Transverse colon (tissue), 4 donors: ENCODE measurements at regions not wholly inside any gene's neighbourhood (a gene's known extent, or its start where the extent isn't known, plus 50 kb on each side); places are given as distances from the start of the nearest gene placed in this dataset.

Experiments used
- DNase-seq: peaks from one replicate; pipeline ENCODE4 v3.0.0-alpha.2; 2019
- H3K27ac ChIP-seq, 4 donors: fragments of 200-600 bp; sonication (generic); 2 replicates each; pipeline ENCODE4 v1.5.1; 2016 to 2018; ENCODE audit warnings: inconsistent platforms in 4 of 4
- H3K27me3 ChIP-seq: fragments of 200-600 bp; sonication (generic); 2 replicates; pipeline ENCODE4 v1.5.1; 2017; ENCODE audit warnings: inconsistent platforms
- H3K36me3 ChIP-seq, 4 donors: fragments of 200-600 bp; sonication (generic); 2 replicates each; pipeline ENCODE4 v1.5.1; 2017 to 2019; ENCODE audit warnings: inconsistent platforms in 4 of 4
- H3K4me1 ChIP-seq, 4 donors: fragments of 200-600 bp; sonication (generic); 2 replicates each; pipeline ENCODE4 v1.5.1; 2017 to 2020; ENCODE audit warnings: inconsistent platforms in 4 of 4
- H3K4me3 ChIP-seq, 4 donors: fragments of 200-600 bp; sonication (generic); 1 replicate in 1 of 4; 2 replicates in 3 of 4; pipeline versions ENCODE4 v1.5.1 to v1.6.1; 2017 to 2019; ENCODE audit warnings: inconsistent platforms in 4 of 4
- H3K9me3 ChIP-seq, 2 donors: fragments of 200-600 bp; sonication (generic); 2 replicates each; pipeline ENCODE4 v1.5.1; 2017 to 2019; ENCODE audit warnings: inconsistent platforms in 2 of 2
- CTCF ChIP-seq, 5 experiments: fragments of 200-600 bp in 3 of 5; fragments of 450-650 bp in 2 of 5; sonication (generic) in 3 of 5; IDR thresholded peaks; 1 replicate in 2 of 5; 2 replicates in 3 of 5; pipeline ENCODE4 v1.5.1; 2016 to 2017; ENCODE audit warnings: antibody characterized with exemption in 5 of 5, inconsistent platforms in 3 of 5, mild to moderate bottlenecking in 2 of 5, moderate library complexity in 1 of 5
- EP300 ChIP-seq: sonication (generic); formaldehyde crosslinking; IDR thresholded peaks from one replicate; pipeline ENCODE4 v1.6.1; 2017; ENCODE audit warnings: antibody characterized with exemption, low read depth
- POLR2A ChIP-seq: fragments of 450-650 bp; IDR thresholded peaks from one replicate; pipeline ENCODE4 v1.6.1; 2016; ENCODE audit warnings: antibody characterized with exemption, mild to moderate bottlenecking, moderate library complexity
- POLR2AphosphoS5 ChIP-seq, 3 donors: sonication (generic); formaldehyde crosslinking; IDR thresholded peaks; one replicate each; pipeline ENCODE4 v1.6.1; 2016; ENCODE audit warnings: antibody characterized with exemption in 3 of 3
- WGBS, 2 donors: methylation state at CpG; one replicate each; pipeline ENCODE4 v1.1.5; 2018; ENCODE audit warnings: low coverage in 1 of 2; 5-methylcytosine and 5-hydroxymethylcytosine counted together
- in situ Hi-C, 4 donors: fragments of 200-750 bp; cut with MboI; loops; one replicate each; pipeline versions ENCODE4 v1.15.0 to v1.15.1; 2017; ENCODE audit warnings: low sequenced_read_pairs in 3 of 4, low pct_ligation_motif_present in 1 of 4, low pct_unique_long_range_greater_than_20kb in 1 of 4
- intact Hi-C: fragments of 100-400 bp; cut with DNase I; formaldehyde crosslinking; loops from one replicate; pipeline ENCODE4 v1.15.1; 2023; ENCODE audit warnings: low total_unique reads

- in situ Hi-C loops: no loop called here
- intact Hi-C loops: no loop called here
- H3K36me3 ChIP-seq: no peaks in the 10 kb centered on the region
- no peak overlapping the region for H3K27ac ChIP-seq
- H3K9me3 ChIP-seq: no peaks in the 10 kb centered on the region
- TF ChIP-seq POLR2AphosphoS5 (IDR thresholded peaks at IDR 0.05) (no peak), POLR2A (no peak), CTCF (IDR thresholded peaks at IDR 0.05) (no peak), EP300 (no peak)
- WGBS, 2 donors: 46% methylated on average over 8 of the region's 8 CpGs; no CpG with 5 or more reads in 1 of the 2 donors
- no peaks in the 10 kb centered on the region for H3K4me1 ChIP-seq
- no peak for DNase-seq
- H3K27me3 ChIP-seq: no peaks in the 10 kb centered on the region
- no peak overlapping the region for H3K4me3 ChIP-seq
These were observed 430.7 kb downstream of the IDS start for GRCh38 chrX:149074398-149074797.

- WGBS, 2 donors: 51 to 75% methylated on average over 2 to 3 of the region's 3 CpGs
- TF ChIP-seq EP300: no peak
- TF ChIP-seq POLR2A: no peak
- TF ChIP-seq CTCF (IDR thresholded peaks at IDR 0.05): no peak
- TF ChIP-seq POLR2AphosphoS5 (IDR thresholded peaks at IDR 0.05): no peak
- intact Hi-C loops: no loop called here
These were observed 431.6 kb downstream of the IDS start for GRCh38 chrX:149073479-149073878.

GRCh38 chrX:149069899-149070298 lies 435.2 kb downstream of the IDS start:
- intact Hi-C loops: no loop called here

More at GRCh38 chrX:149073479-149073878, 431.6 kb downstream of the IDS start:
- Histone ChIP-seq H3K9me3 (no peaks in the 10 kb centered on the region), H3K4me1 (no peaks in the 10 kb centered on the region), H3K27me3 (no peaks in the 10 kb centered on the region), H3K4me3 (no peak overlapping the region), H3K36me3 (no peaks in the 10 kb centered on the region), H3K27ac (no peak overlapping the region)
- in situ Hi-C loops: no loop called here
- DNase-seq: no peak

GRCh38 chrX:149060921-149061320 lies 444.2 kb downstream of the IDS start:
- H3K27ac ChIP-seq: no peak overlapping the region
- H3K36me3 ChIP-seq: no peaks in the 10 kb centered on the region
- no peak overlapping the region for H3K4me3 ChIP-seq
- H3K4me1 ChIP-seq: no peaks in the 10 kb centered on the region
- intact Hi-C loops (no loop called here), in situ Hi-C loops (no loop called here)
- H3K27me3 ChIP-seq: no peaks in the 10 kb centered on the region
- H3K9me3 ChIP-seq: no peaks in the 10 kb centered on the region
- DNase-seq: no peak
- WGBS, 2 donors: 68% methylated on average over 2 of the region's 2 CpGs; no CpG with 5 or more reads in 1 of the 2 donors
- TF ChIP-seq POLR2A (no peak), POLR2AphosphoS5 (IDR thresholded peaks at IDR 0.05) (no peak), EP300 (no peak), CTCF (IDR thresholded peaks at IDR 0.05) (no peak)

More at GRCh38 chrX:149069899-149070298, 435.2 kb downstream of the IDS start:
- in situ Hi-C loops: no loop called here
- no peak overlapping the region for H3K4me3 ChIP-seq
- H3K27me3 ChIP-seq: no peaks in the 10 kb centered on the region
- no peak for DNase-seq
- TF ChIP-seq POLR2A: no peak
- no peak for TF ChIP-seq POLR2AphosphoS5 (IDR thresholded peaks at IDR 0.05)
- TF ChIP-seq CTCF (IDR thresholded peaks at IDR 0.05): no peak
- H3K36me3 ChIP-seq: no peaks in the 10 kb centered on the region
- no peaks in the 10 kb centered on the region for H3K4me1 ChIP-seq
- WGBS, 2 donors: 49% methylated on average over 2 of the region's 2 CpGs; no CpG with 5 or more reads in 1 of the 2 donors
- no peaks in the 10 kb centered on the region for H3K9me3 ChIP-seq
- H3K27ac ChIP-seq: no peak overlapping the region
